Epithelial cell of prostate (primary cell): ENCODE measurements at regions not wholly inside any gene's neighbourhood (a gene's known extent, or its start where the extent isn't known, plus 50 kb on each side); places are given as distances from the start of the nearest gene placed in this dataset.

Experiments used
- DNase-seq: peaks from one replicate; pipeline ENCODE4 v3.0.0-alpha.2; 2011; ENCODE audit warnings: low read depth, low spot score
- H3K27ac ChIP-seq: fragments of 450-650 bp; 2 replicates; pipeline ENCODE4 v1.5.1; 2017; ENCODE audit warnings: mild to moderate bottlenecking

DNA sequence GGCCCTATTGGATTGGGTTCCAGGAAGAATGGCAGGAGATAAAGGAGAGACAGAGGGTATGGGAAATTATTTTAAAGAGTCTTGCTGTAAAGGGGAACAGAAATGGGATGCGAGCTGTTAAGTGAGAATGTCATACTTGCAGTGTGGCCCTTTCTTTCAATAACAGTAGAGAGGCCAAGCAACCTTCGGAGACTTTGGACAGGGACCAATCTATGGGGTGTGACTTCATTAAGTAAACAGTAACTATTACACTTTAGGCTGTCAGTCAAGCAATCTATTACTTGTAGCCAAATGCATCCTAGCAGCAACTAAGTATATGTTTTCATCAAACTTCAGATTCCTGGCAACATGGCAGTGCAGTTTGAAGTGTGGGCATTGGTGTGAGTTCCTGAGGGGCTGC, 376.2 kb upstream of the LARGE1 start:
- no peak overlapping the region for H3K27ac ChIP-seq
- no peak for DNase-seq

DNA sequence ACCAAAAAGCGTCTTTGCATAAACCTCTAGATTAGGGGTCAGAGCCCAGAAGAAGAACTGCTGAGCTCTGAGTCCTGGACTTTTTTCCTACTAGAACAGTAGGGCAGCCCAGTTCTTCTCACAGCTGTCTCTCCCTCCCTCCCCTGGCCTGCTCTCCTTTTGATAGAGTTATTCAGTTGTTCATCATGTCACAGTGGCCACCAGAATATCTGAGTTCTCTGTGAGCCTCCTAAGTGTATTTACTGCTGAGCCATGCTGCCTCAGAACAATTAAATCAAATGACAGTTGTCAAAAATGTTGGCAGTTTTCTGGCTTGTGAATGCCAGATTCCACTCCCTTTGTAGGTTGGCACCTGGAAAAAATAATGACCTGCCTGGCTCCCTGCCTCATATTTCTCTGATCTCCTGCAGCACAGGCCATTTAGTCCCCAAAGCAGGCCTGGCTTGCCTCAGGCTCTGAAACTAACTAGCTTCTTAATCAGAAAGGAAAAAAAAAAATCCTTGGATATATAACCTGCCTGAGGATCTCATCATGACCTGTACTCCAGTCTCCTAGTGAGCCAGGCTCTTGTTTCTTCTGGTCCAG, 377.4 kb upstream of the LARGE1 start:
- DNase-seq: no peak
- H3K27ac ChIP-seq: no peak overlapping the region

DNA sequence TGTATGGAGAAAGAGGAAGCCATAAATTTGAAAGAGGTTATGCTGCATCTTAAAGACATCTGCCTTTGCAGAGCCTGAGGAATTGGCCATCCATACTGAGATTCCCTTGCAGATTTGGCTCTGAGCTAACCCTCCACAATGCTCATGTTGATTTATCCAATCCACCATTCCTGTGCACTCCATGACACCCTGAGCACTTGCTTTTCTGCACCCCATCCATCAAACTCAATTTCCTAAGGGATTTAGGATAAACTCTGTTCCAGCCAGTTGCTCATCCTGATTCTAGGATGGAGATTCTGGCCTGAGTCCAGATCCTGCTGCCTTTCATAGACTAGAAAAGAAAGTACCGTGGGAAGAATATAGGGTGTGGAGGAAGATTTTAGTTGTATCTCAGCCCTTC, 379.2 kb upstream of the LARGE1 start:
- DNase-seq: no peak

DNA sequence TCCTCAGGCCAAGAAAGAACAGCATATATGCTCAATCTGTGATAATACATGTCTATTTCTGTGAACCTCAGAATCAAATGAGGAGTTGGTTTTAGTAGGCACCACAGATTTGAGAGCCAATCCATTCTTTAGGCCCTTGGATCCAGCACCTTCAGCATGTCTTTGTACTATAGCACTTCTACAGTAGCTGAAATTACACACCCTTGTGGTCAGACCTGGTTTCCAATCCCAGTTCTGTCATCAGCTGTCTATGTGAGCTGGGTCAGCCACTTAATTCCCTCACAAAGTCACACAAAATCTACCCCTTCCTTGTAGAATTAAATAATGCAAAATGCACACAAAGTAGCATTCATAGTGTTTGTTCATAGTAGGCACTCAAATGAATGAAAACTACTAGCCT, 381.3 kb upstream of the LARGE1 start:
- DNase-seq: no peak
- no peak overlapping the region for H3K27ac ChIP-seq

More for the DNA sequence above, 379.2 kb upstream of the LARGE1 start:
- H3K27ac ChIP-seq: no peak overlapping the region

DNA sequence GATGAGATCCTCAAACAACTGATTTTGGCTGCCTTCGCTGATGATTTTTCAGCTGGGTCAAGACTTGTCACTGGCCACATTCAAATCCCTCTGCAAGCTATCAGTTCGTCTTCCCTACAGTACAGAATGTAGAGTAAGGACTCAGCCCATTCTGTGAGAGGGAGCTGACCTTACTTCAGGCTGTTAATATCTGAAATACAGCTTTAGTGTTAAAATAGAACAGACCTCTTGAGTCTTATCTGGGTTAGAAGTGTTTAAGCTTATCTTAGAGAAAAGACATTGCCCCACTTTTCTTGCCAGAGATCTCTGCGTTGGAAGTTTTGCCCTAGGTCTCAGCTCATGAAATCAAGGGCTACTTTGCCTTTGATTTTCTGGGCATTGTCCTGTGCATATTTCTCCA, 383.4 kb upstream of the LARGE1 start:
- no peak overlapping the region for H3K27ac ChIP-seq
- DNase-seq: no peak

DNA sequence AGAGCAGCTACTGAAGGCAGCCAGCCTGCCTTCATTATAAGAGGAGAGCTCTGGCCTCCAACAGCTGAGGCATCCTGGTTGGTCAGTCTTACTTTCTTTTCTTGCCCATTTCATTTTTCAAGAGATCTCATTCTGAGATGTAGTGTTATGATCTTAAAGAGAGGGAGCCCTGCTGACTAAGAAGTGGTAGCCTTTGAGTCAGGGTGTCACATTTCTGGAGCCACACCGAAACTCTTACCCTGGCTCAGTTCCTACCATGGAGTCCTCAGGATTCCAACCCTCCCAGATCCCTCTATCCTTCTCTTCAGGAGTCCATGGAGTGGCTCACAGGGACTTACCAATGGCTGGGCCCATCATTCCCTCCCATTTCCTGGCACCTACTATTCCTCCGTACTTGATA, 386.1 kb upstream of the LARGE1 start:
- no peak for DNase-seq

DNA sequence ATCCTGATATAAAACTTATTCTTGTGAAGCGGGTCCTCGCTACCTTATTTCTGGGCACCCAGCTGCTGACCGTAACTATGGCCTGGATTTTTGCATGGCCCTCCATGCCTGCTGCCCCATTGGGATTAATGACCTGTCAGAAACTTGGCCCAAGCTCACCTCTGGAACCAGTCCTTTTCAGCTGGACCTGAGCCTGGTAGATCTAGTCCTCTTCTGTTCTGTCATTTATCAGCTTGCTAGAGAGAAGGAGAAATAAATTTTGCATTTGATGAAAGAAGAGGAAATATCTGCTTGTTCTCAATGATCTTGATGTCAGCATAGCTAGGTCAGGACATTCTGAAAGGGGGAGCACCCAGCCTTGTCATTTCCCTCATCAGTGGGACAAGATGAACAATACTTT, 387.8 kb upstream of the LARGE1 start:
- DNase-seq: no peak
- H3K27ac ChIP-seq: no peak overlapping the region

More for the DNA sequence above, 386.1 kb upstream of the LARGE1 start:
- no peak overlapping the region for H3K27ac ChIP-seq

DNA sequence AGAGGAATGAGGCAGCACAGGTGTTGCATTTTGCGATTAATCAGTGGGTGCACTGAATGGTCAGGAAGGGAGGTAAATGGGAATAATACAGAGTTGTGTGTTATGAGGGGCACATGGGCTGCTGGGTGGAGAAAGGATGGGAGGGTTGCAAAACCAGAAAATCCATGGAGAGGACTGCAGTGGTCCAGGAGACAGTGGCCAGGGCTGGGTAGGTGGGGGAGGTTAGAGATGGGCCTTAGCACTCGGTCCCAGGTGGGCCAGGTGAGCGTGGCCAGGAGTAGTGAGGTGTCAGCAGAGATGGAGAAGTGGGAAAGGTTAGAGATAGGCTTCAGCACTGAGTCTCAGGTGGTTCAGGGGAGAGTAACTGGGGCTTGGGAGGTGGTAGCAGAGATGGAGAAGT, 399.1 kb upstream of the LARGE1 start:
- DNase-seq: no peak
- no peak overlapping the region for H3K27ac ChIP-seq

DNA sequence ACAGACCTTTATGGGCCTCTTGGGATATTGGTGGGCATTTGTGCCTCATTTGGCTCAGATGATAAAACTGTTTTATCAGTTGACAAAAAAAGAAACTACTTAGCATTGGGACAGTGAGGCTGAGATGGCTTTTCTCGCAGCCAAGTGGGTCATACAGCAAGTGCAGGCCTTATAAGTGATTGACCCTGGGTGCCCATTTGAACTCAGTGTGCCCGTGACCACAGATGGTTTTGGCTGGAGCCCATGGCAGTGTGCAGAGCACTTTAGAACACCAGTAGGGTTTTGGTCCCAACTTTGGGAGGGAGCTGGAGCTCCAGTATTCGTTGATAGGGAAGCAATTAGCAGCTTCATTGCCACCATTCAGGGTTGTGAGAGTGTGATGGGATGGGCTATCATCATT, 404.5 kb upstream of the LARGE1 start:
- DNase-seq: no peak
- no peak overlapping the region for H3K27ac ChIP-seq

DNA sequence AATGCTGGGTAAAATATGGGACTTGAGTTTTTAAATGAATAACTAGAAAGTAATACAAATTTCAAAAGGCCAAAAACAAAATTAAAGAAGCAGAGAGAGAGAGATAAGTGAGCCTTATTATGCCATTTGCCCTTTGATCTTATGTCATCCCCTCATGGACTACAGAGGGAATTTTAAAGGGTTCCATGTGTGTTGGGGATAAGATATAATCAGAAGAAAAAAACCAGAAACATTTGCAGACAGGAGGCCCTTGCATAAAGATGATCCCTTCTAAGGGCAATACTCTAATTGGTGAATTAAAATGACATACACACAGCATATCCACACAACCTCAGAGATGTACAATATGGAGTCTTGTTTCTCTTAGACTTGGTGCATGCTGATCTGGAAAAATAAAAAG, 406.6 kb upstream of the LARGE1 start:
- no peak for DNase-seq

DNA sequence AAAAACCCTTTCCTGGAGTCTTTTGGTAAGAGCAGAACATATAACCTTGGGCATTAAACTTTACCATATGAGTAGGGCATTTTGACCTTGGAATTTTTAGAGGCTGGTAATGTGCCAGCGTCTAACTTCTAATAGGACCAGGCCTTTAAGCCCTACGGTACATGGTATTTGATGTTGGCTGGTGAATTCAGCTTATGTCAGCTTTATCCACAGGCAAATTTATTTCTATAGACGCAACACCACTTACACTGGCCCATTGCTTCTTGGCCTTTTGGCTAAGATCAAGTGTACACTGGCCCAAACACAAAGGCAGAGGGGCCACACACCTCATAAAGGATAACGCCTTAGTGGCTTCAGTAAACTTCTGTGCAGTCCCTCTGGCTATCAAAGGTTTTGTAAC, 410.2 kb upstream of the LARGE1 start:
- no peak overlapping the region for H3K27ac ChIP-seq

More for the DNA sequence above, 406.6 kb upstream of the LARGE1 start:
- H3K27ac ChIP-seq: no peak overlapping the region

DNA sequence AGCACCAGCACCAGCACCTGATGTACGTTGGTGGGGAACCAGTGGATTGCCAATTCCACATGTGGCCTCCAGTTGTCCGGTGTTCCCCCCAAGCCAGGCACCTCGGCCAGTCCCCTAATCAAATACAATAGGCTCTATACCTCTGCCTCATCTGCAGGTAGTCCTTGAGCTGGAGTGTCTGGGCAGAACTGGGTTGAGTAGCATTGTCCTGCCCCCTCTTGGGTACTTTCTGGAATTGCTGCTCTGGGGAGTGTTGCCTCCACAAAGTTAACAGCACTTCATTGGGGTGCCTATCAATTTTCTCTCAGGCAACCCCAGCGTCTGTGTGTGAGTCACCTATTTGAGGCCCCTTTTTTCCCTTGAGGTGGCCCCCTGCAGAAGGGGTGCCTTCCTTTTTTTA, 413.0 kb upstream of the LARGE1 start:
- no peak for DNase-seq
- H3K27ac ChIP-seq: no peak overlapping the region

More for the DNA sequence above, 410.2 kb upstream of the LARGE1 start:
- DNase-seq: no peak

DNA sequence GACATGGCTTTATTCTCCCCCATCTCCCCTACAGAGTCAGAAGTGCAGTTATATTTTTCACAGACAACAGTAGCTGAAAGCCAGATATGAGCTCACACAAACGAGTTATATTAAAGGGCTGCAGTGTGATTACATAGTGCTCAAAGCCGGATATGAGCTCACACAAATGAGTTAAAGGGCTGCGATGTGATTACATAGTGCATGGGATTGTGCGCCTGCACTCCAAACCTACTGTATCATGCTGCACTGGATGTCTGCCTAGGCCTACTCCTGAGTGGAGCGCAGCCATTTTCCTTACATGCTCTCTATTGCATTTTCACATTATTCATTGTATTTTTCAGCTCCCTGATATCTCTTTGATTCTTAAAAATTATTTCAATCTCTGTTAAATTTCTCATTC, 414.6 kb upstream of the LARGE1 start:
- DNase-seq: no peak

DNA sequence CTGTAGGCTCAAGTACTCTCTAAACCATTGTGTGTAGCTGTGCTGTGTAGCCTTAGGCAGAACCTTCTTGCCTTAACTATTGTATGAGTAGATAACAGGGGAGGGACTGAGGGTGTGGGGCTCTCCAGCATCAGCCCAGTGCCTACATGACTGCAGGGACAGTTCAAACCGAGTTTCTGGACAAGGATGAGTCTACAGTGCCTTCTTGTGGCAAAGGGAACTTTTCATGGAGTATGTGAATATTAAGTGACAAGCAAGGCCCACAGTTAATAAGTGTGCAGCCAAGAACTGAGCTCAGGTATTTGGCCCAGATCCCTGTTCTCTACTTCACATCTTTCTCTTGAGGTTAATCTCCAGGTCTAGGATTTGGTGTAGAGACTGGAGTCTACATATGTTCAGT, 424.4 kb upstream of the LARGE1 start:
- no peak for DNase-seq
- H3K27ac ChIP-seq: no peak overlapping the region

More for the DNA sequence above, 414.6 kb upstream of the LARGE1 start:
- H3K27ac ChIP-seq: no peak overlapping the region

DNA sequence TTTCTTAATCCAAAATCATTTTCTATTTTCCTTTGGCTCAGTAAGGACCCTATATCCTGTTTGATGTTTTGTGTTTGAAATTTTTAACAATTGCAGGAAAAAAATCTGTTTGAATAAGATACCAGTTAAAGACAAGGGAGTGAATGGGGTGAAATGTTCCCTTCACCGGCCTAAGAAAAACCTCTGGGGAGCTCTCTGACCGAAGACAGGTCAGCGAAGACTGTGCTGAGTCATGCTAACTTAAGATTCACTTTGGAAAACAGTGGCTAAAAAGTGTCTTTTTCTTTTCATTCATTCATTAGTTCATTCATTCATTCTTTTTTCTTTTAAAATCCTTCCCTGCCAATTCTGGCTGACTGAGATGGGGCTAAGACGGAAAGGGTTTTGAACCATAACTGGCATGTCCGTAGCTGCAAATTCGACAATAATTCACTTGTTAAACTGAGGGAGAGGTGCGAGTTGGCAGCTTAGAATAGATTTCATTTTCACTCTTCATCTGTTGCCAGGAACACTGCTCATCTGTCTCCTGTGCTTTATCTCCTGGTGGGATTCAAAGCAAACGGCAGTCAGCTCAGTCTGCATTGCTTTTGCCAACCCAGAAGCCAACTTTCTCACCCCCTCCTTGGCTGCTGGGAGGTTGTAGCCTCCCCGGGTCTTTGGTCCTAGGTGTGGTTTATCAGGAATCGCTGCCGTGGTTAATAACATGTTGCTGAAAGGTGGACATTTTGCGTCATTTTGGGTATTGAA, 434.0 kb upstream of the LARGE1 start:
- no peak overlapping the region for H3K27ac ChIP-seq
- no peak for DNase-seq

DNA sequence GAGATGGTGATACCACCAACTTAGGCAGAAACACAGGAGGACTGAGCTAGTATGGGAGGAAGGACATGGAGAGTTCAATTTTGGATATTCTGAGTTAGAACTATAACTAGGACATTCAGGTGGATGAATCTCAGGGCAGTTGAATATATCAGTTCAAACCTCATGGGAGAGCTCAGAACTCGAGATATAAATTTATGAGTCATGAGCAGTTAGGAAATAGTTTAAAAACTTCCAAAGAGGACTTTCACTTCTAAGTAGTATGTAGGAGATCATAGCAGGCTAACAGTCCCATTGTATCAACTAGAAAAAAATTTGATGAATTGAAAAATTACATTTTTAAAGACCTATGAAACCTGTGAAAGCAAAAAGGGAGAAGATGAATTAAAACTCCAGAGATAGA, 436.2 kb upstream of the LARGE1 start:
- no peak for DNase-seq
- no peak overlapping the region for H3K27ac ChIP-seq

DNA sequence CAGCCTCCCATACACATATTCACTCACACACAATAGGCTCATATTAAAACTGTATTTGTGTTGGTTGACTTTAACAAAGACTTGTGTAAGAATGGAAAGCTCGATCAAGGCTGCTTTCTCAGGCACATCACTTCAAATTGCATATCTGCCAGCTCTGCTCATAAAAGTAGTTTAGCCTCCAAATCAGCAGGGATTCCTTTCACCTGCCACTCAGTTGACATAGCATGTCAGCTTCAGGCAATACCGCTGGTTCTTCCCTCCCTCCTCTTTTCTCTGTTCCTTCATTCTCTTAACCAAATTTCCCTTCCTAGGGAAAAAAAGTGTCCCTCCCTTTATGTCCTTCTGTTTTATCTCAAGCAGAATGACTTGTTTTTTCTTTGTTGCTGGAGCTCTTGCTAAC, 450.4 kb upstream of the LARGE1 start:
- no peak overlapping the region for H3K27ac ChIP-seq
- DNase-seq: no peak

DNA sequence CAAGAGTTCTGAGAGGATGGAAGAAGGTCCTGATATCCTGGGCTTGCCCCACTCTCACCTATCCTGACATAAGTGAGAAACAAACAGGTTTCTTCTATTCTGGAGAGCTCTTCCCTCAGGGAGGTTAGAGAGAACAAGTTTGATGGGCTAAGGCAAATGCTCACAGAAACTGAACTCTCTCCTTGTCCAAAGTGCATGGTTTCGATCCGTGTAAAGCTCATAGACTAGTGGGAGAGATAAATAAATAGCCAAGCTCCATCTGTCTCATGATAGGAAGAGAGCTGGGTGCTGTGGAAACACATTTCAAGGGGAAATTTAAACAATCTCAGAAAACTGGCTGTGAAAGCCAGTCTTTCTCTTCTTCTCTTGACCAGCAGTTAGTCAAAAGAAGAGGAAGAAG, 459.5 kb upstream of the LARGE1 start:
- no peak overlapping the region for H3K27ac ChIP-seq
- no peak for DNase-seq

DNA sequence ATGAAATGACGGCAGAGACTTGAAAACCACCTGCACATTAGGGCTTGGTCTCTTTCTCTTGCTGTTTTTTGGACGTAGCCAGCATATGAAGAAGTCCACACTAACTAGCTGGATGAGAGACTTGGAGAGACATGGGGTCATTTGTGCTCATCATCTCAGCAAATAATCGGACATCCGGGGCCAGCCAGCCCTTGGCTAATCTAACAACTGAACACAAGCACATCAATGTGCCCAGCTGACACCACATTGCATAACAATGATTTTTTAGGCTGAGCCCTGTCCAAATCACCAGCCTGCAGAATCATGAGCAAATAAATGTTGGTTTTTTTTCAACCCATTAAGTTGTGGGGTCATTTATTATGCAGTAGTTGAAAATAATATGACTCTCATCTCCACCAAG, 460.3 kb upstream of the LARGE1 start:
- DNase-seq: no peak
- H3K27ac ChIP-seq: no peak overlapping the region

DNA sequence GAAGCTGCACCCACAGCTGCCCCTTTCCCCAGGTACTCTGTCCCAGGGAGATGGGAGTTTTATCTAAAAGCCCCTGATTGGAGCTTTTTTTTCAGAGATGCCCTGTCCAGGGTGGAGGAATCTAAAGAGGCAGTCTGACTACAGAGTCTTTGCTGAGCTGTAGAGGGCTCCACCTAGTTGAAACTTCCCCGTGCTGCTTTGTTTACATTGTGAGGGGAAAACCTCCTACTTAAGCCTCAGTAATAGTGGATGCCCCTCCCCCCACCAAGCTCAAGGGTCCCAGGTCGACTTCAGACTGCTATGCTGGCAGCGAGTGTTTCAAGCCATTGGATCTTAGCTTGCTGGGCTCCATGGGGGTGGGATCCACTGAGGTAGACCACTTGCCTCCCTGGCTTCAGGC, 470.1 kb upstream of the LARGE1 start:
- H3K27ac ChIP-seq: no peak overlapping the region
- DNase-seq: no peak

DNA sequence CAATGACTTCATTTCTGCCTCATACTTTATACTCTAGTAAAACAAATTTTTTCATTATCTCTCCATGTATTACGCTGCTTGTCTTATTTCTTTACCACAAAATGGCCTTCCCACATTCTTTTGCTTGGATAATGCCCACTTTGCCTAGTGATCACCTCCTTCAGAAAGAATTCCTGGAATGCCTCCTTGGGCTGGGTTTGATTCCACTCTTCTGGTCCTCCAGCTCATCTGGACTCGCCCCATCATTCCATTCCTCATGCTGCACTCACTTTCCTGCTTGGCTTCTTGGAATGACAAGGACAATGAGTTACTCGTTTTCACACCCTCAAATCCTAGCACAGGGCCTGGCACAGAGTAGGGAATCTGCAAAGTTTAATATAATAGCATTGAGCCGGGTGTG, 475.1 kb upstream of the LARGE1 start:
- H3K27ac ChIP-seq: no peak overlapping the region
- DNase-seq: no peak

DNA sequence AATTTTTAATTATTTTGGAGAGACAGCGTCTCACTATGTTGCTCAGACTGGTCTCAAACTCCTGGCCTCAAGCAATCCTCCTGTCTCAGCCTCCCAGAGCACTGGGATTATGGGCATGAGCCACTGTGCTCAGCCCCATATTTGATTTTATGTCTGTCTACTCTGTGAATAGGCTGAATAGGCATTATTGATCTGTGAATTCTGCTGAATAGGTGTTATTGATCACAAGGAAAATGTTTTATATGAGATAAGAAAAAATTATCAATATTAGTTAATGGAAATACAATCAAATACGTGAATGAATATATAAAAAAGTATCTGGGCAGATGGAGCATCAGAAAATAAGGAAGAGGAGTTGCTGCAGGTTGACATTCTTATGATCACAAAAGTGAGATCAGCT, 483.4 kb upstream of the LARGE1 start:
- H3K27ac ChIP-seq: no peak overlapping the region
- DNase-seq: no peak
